H1 (cell line): ENCODE measurements at regions not wholly inside any gene's neighbourhood (a gene's known extent, or its start where the extent isn't known, plus 50 kb on each side); places are given as distances from the start of the nearest gene placed in this dataset.

Experiments used
- CTCF ChIA-PET: fragments of 300-600 bp; sonication (Branson Sonifier 250); formaldehyde crosslinking; loops from one replicate; lab custom pipeline; 2021; ENCODE audit not compliant: partially characterized antibody; lab: Charles Lee
- POLR2A ChIA-PET: fragments of 300-600 bp; sonication (Branson Sonifier 250); formaldehyde crosslinking; loops from one replicate; lab custom pipeline; 2021; ENCODE audit warnings: inconsistent platforms; ENCODE audit not compliant: partially characterized antibody; lab: Charles Lee
- DNase-seq, 2 experiments: peaks; one replicate each; pipeline versions ENCODE4 v3.0.0 to v3.0.0-alpha.2; 2010 to 2022; ENCODE audit warnings: low spot score in 2 of 2, low read depth in 1 of 2, mixed read lengths in 1 of 2
- FAIRE-seq: peaks from 2 replicates; lab custom pipeline; 2011; peaks lifted over from hg19 to GRCh38; lab: Jason Lieb, UNC
- H2AFZ ChIP-seq: 2 replicates; pipeline ENCODE4 v1.8.1; 2012; ENCODE audit warnings: low read length, inconsistent platforms
- H2AK5ac ChIP-seq: 2 replicates; pipeline ENCODE4 v1.6.1; 2013; ENCODE audit warnings: low read depth, low read length
- H2BK120ac ChIP-seq: replicated peaks from 2 replicates; pipeline ENCODE3; 2013; ENCODE audit warnings: low read depth, low read length, inconsistent platforms
- H2BK12ac ChIP-seq: 2 replicates; pipeline ENCODE4 v1.6.1; 2013; ENCODE audit warnings: low read depth, low read length
- H2BK15ac ChIP-seq: 2 replicates; pipeline ENCODE4 v1.6.1; 2013; ENCODE audit warnings: low read length
- H2BK20ac ChIP-seq: 2 replicates; pipeline ENCODE4 v1.6.1; 2013; ENCODE audit warnings: low read length
- H2BK5ac ChIP-seq: 2 replicates; pipeline ENCODE4 v1.6.1; 2013; ENCODE audit warnings: low read depth, low read length
- H3K14ac ChIP-seq: 2 replicates; pipeline ENCODE4 v1.6.1; 2013; ENCODE audit warnings: inconsistent platforms; ENCODE audit not compliant: insufficient read length
- H3K18ac ChIP-seq: 2 replicates; pipeline ENCODE4 v1.6.1; 2013; ENCODE audit warnings: low read length; ENCODE audit errors: extremely low read depth
- H3K23ac ChIP-seq: 2 replicates; pipeline ENCODE4 v1.6.1; 2013; ENCODE audit warnings: inconsistent platforms; ENCODE audit not compliant: insufficient read length
- H3K23me2 ChIP-seq: 2 replicates; pipeline ENCODE4 v1.6.1; 2013; ENCODE audit warnings: low read depth, low read length
- H3K27ac ChIP-seq: 2 replicates; pipeline ENCODE4 v1.6.1; 2011; ENCODE audit warnings: low read depth, low read length, inconsistent platforms
- H3K27me3 ChIP-seq, 4 experiments: replicated peaks in 1 of 4; 1 replicate in 1 of 4; 2 replicates in 3 of 4; pipeline versions ENCODE4 v1.6.1 to v1.8.1; 2011 to 2013; ENCODE audit warnings: low read length in 3 of 4, mild to moderate bottlenecking in 3 of 4, inconsistent platforms in 2 of 4, mixed read lengths in 2 of 4, moderate library complexity in 1 of 4; ENCODE audit not compliant: control insufficient read depth in 3 of 4, insufficient read depth in 3 of 4; ENCODE audit errors: extremely low read depth in 1 of 4
- H3K36me3 ChIP-seq, 4 experiments: 2 replicates each; pipeline versions ENCODE4 v1.6.1 to v1.8.1; 2011 to 2013; ENCODE audit warnings: mild to moderate bottlenecking in 4 of 4, low read length in 3 of 4, moderate library complexity in 2 of 4, control low read depth in 1 of 4, inconsistent platforms in 1 of 4; ENCODE audit not compliant: insufficient read depth in 4 of 4, control insufficient read depth in 2 of 4
- H3K4ac ChIP-seq: replicated peaks from 2 replicates; pipeline ENCODE3; 2013; ENCODE audit warnings: low read length, low read depth, mixed read lengths, inconsistent platforms; ENCODE audit not compliant: insufficient read length
- H3K4me1 ChIP-seq, 4 experiments: replicated peaks in 1 of 4; 1 replicate in 1 of 4; 2 replicates in 3 of 4; pipeline versions ENCODE4 v1.6.1 to v1.8.1; 2011 to 2013; ENCODE audit warnings: low read length in 3 of 4, inconsistent platforms in 2 of 4, mixed read lengths in 1 of 4; ENCODE audit not compliant: insufficient read depth in 4 of 4, control insufficient read depth in 3 of 4
- H3K4me2 ChIP-seq, 2 experiments: 2 replicates each; pipeline versions ENCODE4 v1.6.1 to v1.8.1; 2011 to 2013; ENCODE audit warnings: low read depth in 2 of 2, low read length in 2 of 2, control low read depth in 1 of 2, inconsistent platforms in 1 of 2, mild to moderate bottlenecking in 1 of 2; ENCODE audit not compliant: insufficient read depth in 1 of 2
- H3K4me3 ChIP-seq, 4 experiments: fragments of 200-600, 300-600 bp in 1 of 4; sonication (generic), shearing (Covaris generic), sonication (Bioruptor Twin) in 1 of 4; 2 replicates each; pipeline versions ENCODE4 v1.5.1 to v1.8.1; 2011 to 2016; ENCODE audit warnings: low read length in 4 of 4, low read depth in 3 of 4, control low read depth in 2 of 4, inconsistent platforms in 2 of 4, mild to moderate bottlenecking in 2 of 4, mixed read lengths in 1 of 4, moderate library complexity in 1 of 4; ENCODE audit not compliant: insufficient read depth in 2 of 4; ENCODE audit errors: extremely low read depth in 1 of 4
- H3K56ac ChIP-seq: replicated peaks from 2 replicates; pipeline ENCODE3; 2013; ENCODE audit warnings: low read depth, mild to moderate bottlenecking, mixed read lengths, low read length, inconsistent platforms; ENCODE audit not compliant: insufficient read length
- H3K79me1 ChIP-seq: 2 replicates; pipeline ENCODE4 v1.6.1; 2013; ENCODE audit warnings: low read depth, low read length, control low read depth
- H3K79me2 ChIP-seq, 2 experiments: 2 replicates each; pipeline versions ENCODE4 v1.6.1 to v1.8.1; 2012 to 2013; ENCODE audit warnings: low read length in 2 of 2, mild to moderate bottlenecking in 2 of 2, inconsistent platforms in 1 of 2; ENCODE audit not compliant: insufficient read depth in 2 of 2, control insufficient read depth in 1 of 2
- H3K9ac ChIP-seq, 4 experiments: replicated peaks in 1 of 4; 1 replicate in 1 of 4; 2 replicates in 3 of 4; pipeline versions ENCODE4 v1.6.1 to v1.8.1; 2011 to 2013; ENCODE audit warnings: low read depth in 3 of 4, low read length in 3 of 4, control low read depth in 2 of 4, mild to moderate bottlenecking in 2 of 4, moderate library complexity in 2 of 4, inconsistent platforms in 1 of 4; ENCODE audit errors: extremely low read depth in 1 of 4
- H3K9me3 ChIP-seq, 2 experiments: 2 replicates each; pipeline versions ENCODE4 v1.6.1 to v1.8.1; 2012 to 2013; ENCODE audit warnings: mild to moderate bottlenecking in 2 of 2, moderate library complexity in 2 of 2, control low read depth in 1 of 2, inconsistent platforms in 1 of 2, low read depth in 1 of 2, low read length in 1 of 2, mixed read lengths in 1 of 2; ENCODE audit not compliant: insufficient read depth in 2 of 2
- H4K20me1 ChIP-seq, 2 experiments: replicated peaks in 1 of 2; 2 replicates each; pipeline versions ENCODE3 to v1.8.1; 2011 to 2013; ENCODE audit warnings: inconsistent platforms in 2 of 2, low read length in 2 of 2, mild to moderate bottlenecking in 1 of 2; ENCODE audit not compliant: insufficient read depth in 2 of 2, control insufficient read depth in 1 of 2
- H4K5ac ChIP-seq: 2 replicates; pipeline ENCODE4 v1.6.1; 2013; ENCODE audit warnings: low read length, low read depth, mixed read lengths, inconsistent platforms; ENCODE audit not compliant: insufficient read length
- H4K8ac ChIP-seq: 2 replicates; pipeline ENCODE4 v1.8.0; 2013; ENCODE audit warnings: mild to moderate bottlenecking, moderate library complexity, low read length, inconsistent platforms; ENCODE audit not compliant: insufficient read depth; ENCODE audit errors: extremely low read depth
- H4K91ac ChIP-seq: replicated peaks from 2 replicates; pipeline ENCODE3; 2013; ENCODE audit warnings: low read length, mixed read lengths, inconsistent platforms; ENCODE audit not compliant: insufficient read length
- E2F6 ChIP-seq: IDR thresholded peaks from 2 replicates; pipeline ENCODE4 v1.6.1; 2012; ENCODE audit warnings: inconsistent platforms
- EGR1 ChIP-seq: IDR thresholded peaks from 2 replicates; pipeline ENCODE4 v1.6.1; 2011; ENCODE audit warnings: low read depth, low read length, borderline replicate concordance
- RFX5 ChIP-seq: IDR thresholded peaks from 2 replicates; pipeline ENCODE4 v1.6.1; 2011; ENCODE audit warnings: low read depth, low read length, improper control_type of control experiment, borderline replicate concordance
- WGBS, 2 experiments: shearing (Covaris generic) in 1 of 2; methylation state at CpG; one replicate each; pipeline versions ENCODE4 v1.1.6 to v1.1.7; 2013 to 2015; ENCODE audit warnings: low lambda C conversion rate in 2 of 2, mixed read lengths in 2 of 2, inconsistent platforms in 1 of 2, low coverage in 1 of 2, missing lambda C conversion rate in 1 of 2; ENCODE audit not compliant: insufficient replicate concordance in 2 of 2, insufficient coverage in 1 of 2, insufficient read length in 1 of 2; ENCODE audit errors: extremely low coverage in 1 of 2, missing lambda C conversion rate in 1 of 2; 5-methylcytosine and 5-hydroxymethylcytosine counted together
- TF ChIP-seq, protein P1 (sequence below): IDR thresholded peaks from 2 replicates; pipeline ENCODE4 v1.6.1; 2011; ENCODE audit warnings: low read length, improper control_type of control experiment

DNA sequence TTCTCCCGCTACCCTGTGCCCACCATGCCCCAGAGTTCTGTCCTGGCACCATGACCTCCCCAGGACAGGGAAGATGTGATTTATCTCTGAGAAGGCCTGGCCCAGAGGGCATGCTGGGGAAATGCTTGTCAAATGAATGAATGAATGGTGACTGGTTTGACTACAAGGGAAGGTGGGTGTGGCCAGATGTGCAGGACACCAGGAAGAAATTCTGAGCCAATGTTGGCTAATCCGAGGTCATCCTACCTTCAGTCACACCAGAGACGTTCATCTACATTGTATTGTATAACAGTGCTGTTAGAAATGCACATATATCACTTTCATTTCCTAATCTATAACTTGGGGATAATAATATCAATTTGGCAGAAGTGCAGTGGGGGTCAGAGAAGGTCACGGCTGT is 138.4 kb downstream of the FAM43A start:
- Histone ChIP-seq H3K36me3 (no peaks in the 10 kb centered on the region), H4K8ac (no peak overlapping the region), H3K14ac (no peak overlapping the region), H2BK20ac (no peak overlapping the region), H3K27me3 (no peaks in the 10 kb centered on the region), H3K27ac (no peak overlapping the region), H4K5ac (no peak overlapping the region), H3K79me1 (no peaks in the 10 kb centered on the region), H2BK5ac (no peak overlapping the region), H2BK120ac (no peak overlapping the region), H3K4me1 (no peaks in the 10 kb centered on the region), H3K4me3 (no peak overlapping the region), H3K9me3 (no peaks in the 10 kb centered on the region), H3K23me2 (no peaks in the 10 kb centered on the region), H3K4me2 (no peak overlapping the region), H3K56ac (no peak overlapping the region), H3K18ac (no peak overlapping the region), H2AFZ (no peak overlapping the region), H3K79me2 (no peaks in the 10 kb centered on the region), H3K23ac (no peak overlapping the region), H4K91ac (no peak overlapping the region), H2BK15ac (no peak overlapping the region), H2AK5ac (no peak overlapping the region), H3K9ac (no peak overlapping the region), H3K4ac (no peak overlapping the region), H2BK12ac (no peak overlapping the region), H4K20me1 (no peaks in the 10 kb centered on the region)
- no peak for FAIRE-seq
- WGBS, 2 experiments: 94% methylated on average over 4 of the region's 4 CpGs; no CpG with 5 or more reads in 1 of the 2 experiments
- TF ChIP-seq EGR1 (no peak), E2F6 (no peak), RFX5 (no peak)
- TF ChIP-seq, protein P1, sequence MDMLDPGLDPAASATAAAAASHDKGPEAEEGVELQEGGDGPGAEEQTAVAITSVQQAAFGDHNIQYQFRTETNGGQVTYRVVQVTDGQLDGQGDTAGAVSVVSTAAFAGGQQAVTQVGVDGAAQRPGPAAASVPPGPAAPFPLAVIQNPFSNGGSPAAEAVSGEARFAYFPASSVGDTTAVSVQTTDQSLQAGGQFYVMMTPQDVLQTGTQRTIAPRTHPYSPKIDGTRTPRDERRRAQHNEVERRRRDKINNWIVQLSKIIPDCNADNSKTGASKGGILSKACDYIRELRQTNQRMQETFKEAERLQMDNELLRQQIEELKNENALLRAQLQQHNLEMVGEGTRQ: no peak
- POLR2A ChIA-PET: no interaction called here
- DNase-seq: no peak
- CTCF ChIA-PET: interaction anchor here (1.0 kb wide), 2 partner anchors 141 to 282 kb away, joined by 3 read pairs; no protein-coding TSS in a partner anchor
